ENCODE measurements at regions not wholly inside any gene's neighbourhood (a gene's known extent, or its start where the extent isn't known, plus 50 kb on each side); places are given as distances from the start of the nearest gene placed in this dataset.

GRCh38 chr18:37702841-37703240 lies 137.2 kb upstream of the CELF4 start:
- no peak for DNase-seq

GRCh38 chr18:37701967-37702366 lies 136.4 kb upstream of the CELF4 start:
- no peak for DNase-seq

- no peak for DNase-seq
Measured at GRCh38 chr18:37698508-37699040, 133.0 kb upstream of the CELF4 start.

GRCh38 chr18:37694516-37694915 lies 128.9 kb upstream of the CELF4 start:
- no peak for DNase-seq

- DNase-seq: no peak
Measured at GRCh38 chr18:37691162-37691561, 125.6 kb upstream of the CELF4 start.

GRCh38 chr18:37689841-37690240 lies 124.2 kb upstream of the CELF4 start:
- DNase-seq: no peak

- DNase-seq: no peak
Measured at GRCh38 chr18:37684590-37684989, 119.0 kb upstream of the CELF4 start.

- no peak for DNase-seq
Measured at GRCh38 chr18:37684183-37684582, 118.6 kb upstream of the CELF4 start.

GRCh38 chr18:37680911-37681310 lies 115.3 kb upstream of the CELF4 start:
- no peak for DNase-seq

GRCh38 chr18:37676276-37676675 lies 110.7 kb upstream of the CELF4 start:
- DNase-seq: no peak

- no peak for DNase-seq
Measured at GRCh38 chr18:37675699-37676098, 110.1 kb upstream of the CELF4 start.

GRCh38 chr18:37674570-37674969 lies 109.0 kb upstream of the CELF4 start:
- no peak for DNase-seq

GRCh38 chr18:37673671-37674070 lies 108.1 kb upstream of the CELF4 start:
- DNase-seq: no peak

GRCh38 chr18:37672932-37673595 lies 107.5 kb upstream of the CELF4 start:
- DNase-seq: no peak

GRCh38 chr18:37672001-37672400 lies 106.4 kb upstream of the CELF4 start:
- DNase-seq: no peak

GRCh38 chr18:37671530-37671929 lies 105.9 kb upstream of the CELF4 start:
- DNase-seq: no peak

- no peak for DNase-seq
Measured at GRCh38 chr18:37671119-37671518, 105.5 kb upstream of the CELF4 start.

GRCh38 chr18:37669991-37670534 lies 104.5 kb upstream of the CELF4 start:
- DNase-seq: no peak

- no peak for DNase-seq
Measured at GRCh38 chr18:37668971-37669747, 103.6 kb upstream of the CELF4 start.

- DNase-seq: no peak
Measured at GRCh38 chr18:37667836-37668235, 102.2 kb upstream of the CELF4 start.

GRCh38 chr18:37666991-37667390 lies 101.4 kb upstream of the CELF4 start:
- peak; percentile 62 for DNase-seq

- DNase-seq: no peak
Measured at GRCh38 chr18:37666451-37666850, 100.9 kb upstream of the CELF4 start.

GRCh38 chr18:37665346-37665745 lies 99.7 kb upstream of the CELF4 start:
- DNase-seq: no peak

- no peak for DNase-seq
Measured at GRCh38 chr18:37663446-37663845, 97.8 kb upstream of the CELF4 start.

Measured in hematopoietic multipotent progenitor cell treated with erythropoietin and hydrocortisone succinate and interleukin-3 and kit ligand, for 8 days (in vitro differentiated cells).